ENCODE measurements at regions not wholly inside any gene's neighbourhood (a gene's known extent, or its start where the extent isn't known, plus 50 kb on each side); places are given as distances from the start of the nearest gene placed in this dataset.
"Not testable (repeated sequence)": the region's sequence is repeated elsewhere in the genome, so short reads cannot be mapped to it uniquely, and the experiment has no call there.

GRCh38 chr5:68067291-68067690 is 148.3 kb upstream of the PIK3R1 start:
- no peak for DNase-seq (ENCODE audit: low spot score)

DNA sequence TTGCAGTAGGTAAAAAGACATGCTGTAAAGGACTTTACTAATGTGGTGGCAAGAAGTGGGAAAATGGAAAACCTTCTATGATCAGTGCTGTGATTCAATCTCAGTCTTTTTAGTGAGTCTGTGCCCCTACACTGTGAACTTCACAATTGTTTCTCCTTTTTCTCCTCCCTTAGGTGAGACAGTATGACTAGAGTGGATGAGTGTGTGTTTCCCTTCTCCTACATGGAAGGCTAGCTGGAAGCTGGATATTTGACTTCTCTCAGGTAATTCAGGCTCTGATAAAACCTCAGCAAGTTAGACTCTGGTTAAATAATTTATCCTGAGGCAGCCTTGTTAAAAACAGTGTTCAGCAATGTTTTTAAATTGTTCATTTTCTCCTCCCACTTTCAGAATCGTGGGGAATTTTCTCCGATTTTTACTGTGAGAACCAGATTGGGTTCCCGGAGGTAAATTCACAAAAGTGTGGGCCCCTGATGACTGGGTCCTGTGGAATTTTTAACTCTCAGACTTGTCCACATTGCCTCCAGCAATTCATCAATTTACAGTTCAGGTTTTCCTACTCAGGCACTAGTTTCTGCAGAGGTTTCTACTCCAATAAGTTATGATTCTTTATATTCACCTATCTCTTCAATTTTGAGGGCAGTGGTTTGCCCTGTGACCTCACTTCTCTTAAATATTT is 149.1 kb upstream of the PIK3R1 start:
- no peak for DNase-seq (ENCODE audit: low spot score)

- DNase-seq (ENCODE audit: low spot score): not testable (repeated sequence)
Measured at GRCh38 chr5:68065321-68065720, 150.2 kb upstream of the PIK3R1 start.

DNA sequence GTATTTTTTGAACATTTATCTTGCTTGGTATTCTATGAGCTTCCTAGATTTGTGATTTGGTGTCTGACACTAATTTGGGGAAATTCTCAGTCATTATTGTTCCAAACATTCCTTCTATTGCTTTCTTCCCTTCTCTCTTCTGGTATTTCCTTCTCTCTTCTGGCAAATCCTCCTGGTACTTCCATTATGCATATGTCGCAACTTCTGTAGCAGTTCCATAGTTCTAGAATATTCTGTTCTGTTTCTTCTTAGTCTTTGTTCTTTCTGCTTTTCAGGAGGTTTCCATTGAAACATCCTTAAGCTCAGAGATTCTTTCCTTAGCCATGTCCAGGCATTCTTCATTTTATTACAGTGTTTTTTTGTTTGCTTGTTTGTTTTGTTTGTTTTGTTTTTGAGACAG is 155.2 kb upstream of the PIK3R1 start:
- DNase-seq (ENCODE audit: low spot score): no peak

DNA sequence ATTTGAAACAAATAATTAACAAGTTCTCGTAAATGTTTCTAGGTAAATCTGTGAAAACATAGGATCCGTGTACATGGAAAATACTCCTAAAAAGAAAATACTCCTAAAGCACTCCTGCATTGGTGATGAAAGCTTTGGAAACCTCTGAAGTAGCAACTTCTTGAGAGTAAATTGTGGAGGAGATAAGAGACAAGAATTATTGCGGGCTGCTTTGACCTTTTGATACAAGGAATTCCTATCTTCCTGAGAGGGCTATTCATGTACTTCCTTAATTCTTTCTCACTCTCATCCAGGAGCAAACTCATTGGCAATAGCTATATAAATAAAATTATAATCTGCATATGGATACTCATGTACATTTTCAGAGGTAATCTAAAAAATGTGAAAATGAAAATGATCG is 158.4 kb upstream of the PIK3R1 start:
- DNase-seq (ENCODE audit: low spot score): no peak

DNA sequence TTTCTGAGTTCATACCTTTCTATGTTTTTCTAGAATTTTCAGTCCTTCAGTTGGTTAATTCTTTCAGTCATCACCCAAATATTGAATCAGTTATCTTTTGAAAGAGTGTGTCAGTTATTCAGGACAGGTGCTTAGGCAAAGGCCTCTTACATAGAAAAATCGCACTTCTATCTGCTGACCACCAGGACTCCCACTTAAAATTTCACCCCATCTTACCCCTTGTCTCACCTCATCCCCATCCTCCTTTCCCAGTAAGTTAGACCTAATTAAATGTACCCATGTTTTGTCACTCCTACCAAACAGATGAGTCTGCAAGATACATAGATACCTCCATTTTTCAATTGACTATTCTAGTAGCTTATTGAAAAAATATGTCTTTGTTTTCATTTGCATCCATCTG is 159.9 kb upstream of the PIK3R1 start:
- no peak for DNase-seq (ENCODE audit: low spot score)

GRCh38 chr5:68054638-68055037 is 160.9 kb upstream of the PIK3R1 start:
- no peak for DNase-seq (ENCODE audit: low spot score)

DNA sequence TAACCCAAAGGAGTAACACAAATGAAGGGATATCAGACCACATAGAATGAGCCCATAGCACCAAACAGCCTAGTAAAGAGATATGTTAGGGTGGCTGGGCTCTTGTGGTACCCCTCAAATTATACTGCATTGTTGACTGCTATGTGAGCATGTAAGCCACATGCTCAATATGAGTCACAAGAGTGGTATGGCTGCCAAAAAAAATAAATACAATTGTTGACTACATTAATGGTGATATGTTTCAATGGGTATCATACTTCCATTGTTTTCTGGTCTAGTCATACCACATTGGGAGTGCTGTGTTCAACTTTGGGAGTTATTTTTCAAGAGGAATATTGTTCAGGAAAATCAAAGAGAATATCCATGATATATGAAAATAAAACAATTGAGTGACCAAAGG is 162.4 kb upstream of the PIK3R1 start:
- DNase-seq (ENCODE audit: low spot score): no peak

DNA sequence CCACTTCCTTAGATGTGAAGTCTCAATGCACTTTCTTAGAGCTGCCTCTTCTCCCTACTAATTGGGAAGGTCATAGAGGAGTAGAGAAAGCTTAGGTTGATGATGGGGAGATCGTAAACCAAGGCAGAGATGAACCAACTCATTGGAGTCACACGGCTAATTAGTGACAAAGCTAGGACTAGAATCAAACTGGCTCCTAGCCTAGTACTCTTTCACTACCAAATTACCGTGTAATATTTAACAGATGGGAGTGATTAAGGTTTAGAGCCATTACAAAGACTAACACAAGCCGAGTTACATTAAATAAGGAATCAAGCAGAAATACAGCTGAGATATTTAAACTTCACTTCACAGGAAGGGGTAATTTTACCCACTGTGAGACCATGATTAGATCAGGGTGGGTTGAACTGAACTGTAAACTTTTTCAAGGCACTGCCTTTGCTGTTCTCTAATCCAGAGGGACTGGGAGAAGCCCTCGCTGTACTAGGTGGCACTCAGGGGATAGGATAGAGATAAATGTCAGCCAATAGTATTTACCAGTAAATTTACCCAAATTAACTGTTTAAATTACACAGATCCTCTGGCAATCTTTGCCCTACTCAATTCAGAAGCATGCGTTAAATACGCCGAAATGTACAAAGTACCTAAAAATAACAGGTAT is 166.4 kb upstream of the PIK3R1 start:
- no peak for DNase-seq (ENCODE audit: low spot score)

DNA sequence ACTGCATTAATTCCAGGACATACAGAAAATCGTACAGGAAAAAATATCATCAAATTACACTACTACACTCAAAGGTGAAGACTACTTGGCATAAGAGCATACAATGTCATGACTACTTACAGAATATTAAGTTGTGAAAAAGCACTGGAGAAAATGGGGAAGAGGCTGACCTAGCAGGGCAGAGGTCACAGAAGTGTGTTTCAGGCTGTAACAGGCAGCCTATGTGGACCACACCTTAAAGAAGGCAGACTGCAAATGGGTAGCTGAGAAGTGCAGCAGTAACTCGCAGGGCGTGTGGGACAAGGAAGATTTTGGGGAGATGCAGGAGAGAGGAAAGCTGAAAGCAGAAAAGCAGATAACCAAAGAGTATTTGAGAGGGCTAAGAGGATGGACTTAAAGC is 167.0 kb upstream of the PIK3R1 start:
- no peak for DNase-seq (ENCODE audit: low spot score)

GRCh38 chr5:68048054-68048453 is 167.5 kb upstream of the PIK3R1 start:
- not testable (repeated sequence) for DNase-seq (ENCODE audit: low spot score)

DNA sequence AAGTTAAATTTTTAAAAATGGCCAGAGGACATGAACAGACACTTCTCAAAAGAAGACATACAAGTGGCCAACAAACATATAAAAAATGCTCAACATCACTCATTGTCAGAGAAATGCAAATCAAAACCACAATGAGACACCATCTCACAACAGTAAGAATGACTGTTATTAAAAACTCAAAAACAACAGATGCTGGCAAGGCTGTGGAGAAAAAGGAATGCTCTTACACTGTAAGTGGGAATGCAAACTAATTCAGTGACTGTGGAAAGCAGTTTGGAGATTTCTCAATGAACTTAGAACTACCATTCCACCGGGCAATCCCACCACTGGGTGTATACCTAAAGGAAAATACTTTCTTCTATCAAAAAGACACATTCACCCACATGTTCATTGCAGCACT is 168.5 kb upstream of the PIK3R1 start:
- no peak for DNase-seq (ENCODE audit: low spot score)

GRCh38 chr5:68046445-68046844 is 169.1 kb upstream of the PIK3R1 start:
- DNase-seq (ENCODE audit: low spot score): no peak

DNA sequence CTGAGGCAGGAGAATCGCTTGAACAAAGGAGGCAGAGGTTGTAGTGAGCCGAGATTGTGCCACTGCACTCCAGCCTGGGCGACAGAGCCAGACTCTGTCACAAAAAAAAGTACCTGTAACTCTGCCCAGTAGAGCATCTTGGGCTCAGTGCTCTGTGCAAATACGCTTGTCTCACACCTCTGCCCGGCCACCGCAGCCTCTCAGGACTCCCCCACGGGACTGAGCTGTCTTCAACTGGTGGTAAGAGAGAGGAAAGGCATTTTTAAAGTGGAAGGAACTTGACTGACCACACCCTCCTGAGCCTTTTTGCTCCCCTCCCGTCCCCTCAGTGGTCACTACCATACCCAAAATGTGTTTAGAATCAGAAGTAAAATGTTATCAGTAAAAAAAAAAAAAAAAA is 174.3 kb upstream of the PIK3R1 start:
- no peak for DNase-seq (ENCODE audit: low spot score)

- no peak for DNase-seq (ENCODE audit: low spot score)
Measured at GRCh38 chr5:68037546-68037945, 178.0 kb upstream of the PIK3R1 start.

GRCh38 chr5:68033961-68034571 is 181.5 kb upstream of the PIK3R1 start:
- no peak for DNase-seq (ENCODE audit: low spot score)

GRCh38 chr5:68033029-68033428 is 182.5 kb upstream of the PIK3R1 start:
- DNase-seq (ENCODE audit: low spot score): no peak

DNA sequence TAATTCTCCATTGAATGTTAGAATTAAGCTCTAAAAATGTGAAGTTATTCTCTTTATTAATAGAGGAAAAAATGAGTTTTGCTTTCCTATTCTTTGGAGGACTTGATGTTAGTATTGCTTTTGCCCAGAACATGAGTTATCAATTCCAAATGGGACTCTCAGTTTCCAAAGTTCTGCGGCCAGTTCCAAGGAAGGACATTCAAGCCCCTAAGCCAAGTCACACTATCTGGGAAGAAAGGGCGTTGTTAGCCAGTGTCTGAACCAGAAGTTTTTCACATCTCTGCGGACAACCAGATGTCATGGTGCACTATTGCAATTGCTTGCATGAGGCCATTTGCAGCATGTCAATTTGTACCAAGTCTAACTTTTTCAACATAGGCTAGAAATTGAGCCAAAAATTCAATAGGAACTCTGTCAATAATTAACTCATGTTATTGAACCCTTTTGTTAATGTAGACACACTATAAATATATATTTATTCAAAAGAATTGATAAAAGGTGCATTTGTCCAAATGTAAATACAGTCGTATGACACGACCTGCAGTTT is 183.3 kb upstream of the PIK3R1 start:
- no peak for DNase-seq (ENCODE audit: low spot score)

GRCh38 chr5:68028131-68028727 is 187.3 kb upstream of the PIK3R1 start:
- DNase-seq (ENCODE audit: low spot score): no peak

DNA sequence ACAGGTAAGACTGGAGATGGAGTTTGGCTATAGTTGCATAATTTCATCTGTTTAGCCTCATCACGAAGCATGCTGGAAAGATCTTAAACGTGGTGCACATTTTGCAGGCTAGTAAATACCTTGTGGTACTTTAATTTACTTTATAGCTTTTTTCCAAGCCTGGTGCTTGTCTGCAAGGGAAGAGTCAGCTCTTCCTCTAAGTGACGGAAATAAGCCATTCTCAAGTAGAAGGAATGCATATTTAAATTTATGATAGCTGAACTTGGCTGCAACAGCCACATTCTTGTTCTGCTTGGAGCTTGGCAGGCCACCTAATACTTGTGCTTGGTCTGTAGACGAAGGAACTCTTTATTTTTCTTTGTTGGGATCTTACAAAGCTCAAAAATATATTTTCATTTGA is 188.0 kb upstream of the PIK3R1 start:
- DNase-seq (ENCODE audit: low spot score): no peak

DNA sequence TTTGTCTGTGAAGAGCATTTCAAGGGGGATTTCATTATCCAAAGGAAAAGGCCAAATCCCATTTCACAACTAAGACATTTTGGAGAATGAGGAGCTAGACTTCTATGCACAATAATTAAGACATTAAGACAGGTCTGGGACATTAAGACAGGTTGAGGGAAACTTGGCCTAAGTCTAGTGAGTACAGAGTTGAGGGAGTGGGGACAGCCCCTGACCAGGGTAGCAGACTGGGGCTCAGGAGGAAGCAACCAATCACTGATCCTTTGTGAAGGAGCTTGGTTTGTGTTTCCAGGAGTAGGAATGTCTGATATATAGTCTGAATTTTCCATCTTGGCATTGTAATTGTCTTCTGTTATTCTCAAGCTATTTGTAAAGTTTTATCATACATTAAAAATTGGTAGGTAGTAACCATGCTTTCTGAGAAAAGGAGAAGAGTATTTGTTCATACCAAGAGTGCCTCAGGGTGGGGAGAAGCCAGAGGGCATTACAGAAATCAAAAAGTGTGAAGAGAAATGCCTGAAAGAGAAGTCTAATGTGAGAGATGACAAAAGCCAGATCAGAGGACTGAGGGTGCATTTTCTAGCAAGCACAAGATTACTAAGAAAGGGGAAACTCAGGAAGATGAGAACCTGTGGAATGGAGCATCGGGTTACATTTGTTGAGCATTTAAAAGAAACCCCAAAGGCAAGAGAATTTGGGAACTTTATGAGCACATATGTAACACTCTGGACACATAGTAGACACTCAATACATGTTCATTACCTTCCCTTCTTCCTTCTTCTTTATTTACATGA is 189.3 kb upstream of the PIK3R1 start:
- no peak for DNase-seq (ENCODE audit: low spot score)

DNA sequence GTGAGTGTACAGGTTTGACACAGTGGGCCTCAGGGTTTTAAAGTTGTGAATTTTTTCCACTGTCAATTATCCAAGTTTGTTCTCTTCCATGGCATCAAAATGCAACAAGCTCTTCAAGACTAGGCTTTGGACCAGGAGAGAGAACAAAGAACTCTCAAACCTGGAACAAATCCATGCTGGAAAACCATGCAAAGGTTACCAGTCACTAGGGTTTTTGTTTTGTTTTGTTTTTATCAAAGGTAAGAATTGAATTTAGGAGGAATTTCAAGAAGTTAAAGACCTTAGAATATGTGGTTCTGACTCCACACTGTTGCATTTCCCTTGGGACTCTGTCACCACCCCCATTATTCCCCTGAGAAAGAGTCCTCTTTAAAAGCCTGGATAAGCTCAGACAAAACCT is 191.1 kb upstream of the PIK3R1 start:
- no peak for DNase-seq (ENCODE audit: low spot score)
